Retinal pigment epithelial cell (primary cell): ENCODE measurements at regions not wholly inside any gene's neighbourhood (a gene's known extent, or its start where the extent isn't known, plus 50 kb on each side); places are given as distances from the start of the nearest gene placed in this dataset.

Source experiments
- DNase-seq: peaks from one replicate; pipeline ENCODE4 v3.0.0-alpha.2; 2010; ENCODE audit warnings: low read depth
- H3K4me3 ChIP-seq: 2 replicates; pipeline ENCODE4 v1.5.1; 2011; ENCODE audit warnings: mild to moderate bottlenecking, low read length, control low read depth, moderate library complexity
- CTCF ChIP-seq: conservative IDR thresholded peaks from 2 replicates; pipeline ENCODE4 v1.5.1; 2011; ENCODE audit warnings: low read depth, low read length, control low read depth, inconsistent platforms

GRCh38 chr9:107760469-107761242 is 271.1 kb upstream of the KLF4 start:
- TF ChIP-seq CTCF = no peak
- DNase-seq = no peak
- no peak overlapping the region for H3K4me3 ChIP-seq

- no peak for DNase-seq
- no peak overlapping the region for H3K4me3 ChIP-seq
- TF ChIP-seq CTCF = no peak
Observed at GRCh38 chr9:107759823-107760166, 270.2 kb upstream of the KLF4 start.

GRCh38 chr9:107759009-107759822 is 269.6 kb upstream of the KLF4 start:
- no peak overlapping the region for H3K4me3 ChIP-seq
- TF ChIP-seq CTCF = no peak
- DNase-seq = no peak

GRCh38 chr9:107756091-107756490 is 266.5 kb upstream of the KLF4 start:
- no peak for TF ChIP-seq CTCF
- H3K4me3 ChIP-seq = no peak overlapping the region
- no peak for DNase-seq

- DNase-seq = peak; percentile 65
- TF ChIP-seq CTCF = no peak
- H3K4me3 ChIP-seq = no peak overlapping the region
Observed at GRCh38 chr9:107755246-107755645, 265.7 kb upstream of the KLF4 start.

- DNase-seq = no peak
- no peak overlapping the region for H3K4me3 ChIP-seq
- no peak for TF ChIP-seq CTCF
Observed at GRCh38 chr9:107751567-107752210, 262.1 kb upstream of the KLF4 start.
